ENCODE measurements at regions not wholly inside any gene's neighbourhood (a gene's known extent, or its start where the extent isn't known, plus 50 kb on each side); places are given as distances from the start of the nearest gene placed in this dataset.
"Not testable (repeated sequence)": the region's sequence is repeated elsewhere in the genome, so short reads cannot be mapped to it uniquely, and the experiment has no call there.

DNA sequence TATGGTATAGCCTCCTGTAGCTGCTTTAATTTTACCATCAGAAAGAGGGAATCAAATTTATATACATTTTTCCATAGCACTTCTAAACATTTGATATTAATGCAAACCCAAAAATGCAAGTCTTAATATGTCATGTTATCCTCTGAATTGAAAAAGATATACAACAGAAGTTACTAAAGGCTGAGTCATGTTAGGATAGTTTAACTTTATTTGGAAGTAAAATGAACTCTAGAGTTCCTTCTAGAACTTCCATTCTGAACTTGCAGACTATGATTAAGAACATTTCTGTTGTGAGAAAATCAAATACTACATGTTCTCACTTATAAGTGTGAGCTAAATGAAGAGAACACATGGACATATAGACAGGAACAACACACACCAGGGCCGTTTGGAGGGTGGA, 317.3 kb upstream of the PRR16 start:
- Mint-ChIP-seq H3K27ac (no peak overlapping the region), H3K9me3 (ENCODE audit: low read depth) (peaks cover 17% of the 10 kb centered on the region), H3K36me3 (ENCODE audit: insufficient read depth) (no peaks in the 10 kb centered on the region), H3K4me3 (ENCODE audit: low read depth) (no peak overlapping the region), H3K27me3 (no peaks in the 10 kb centered on the region), H3K4me1 (ENCODE audit: low read depth) (no peaks in the 10 kb centered on the region)
- no peak for TF ChIP-seq CTCF (IDR thresholded peaks at IDR 0.05; ENCODE audit: unreplicated experiment)
- DNase-seq (ENCODE audit: low spot score, unreplicated experiment) = no peak

DNA sequence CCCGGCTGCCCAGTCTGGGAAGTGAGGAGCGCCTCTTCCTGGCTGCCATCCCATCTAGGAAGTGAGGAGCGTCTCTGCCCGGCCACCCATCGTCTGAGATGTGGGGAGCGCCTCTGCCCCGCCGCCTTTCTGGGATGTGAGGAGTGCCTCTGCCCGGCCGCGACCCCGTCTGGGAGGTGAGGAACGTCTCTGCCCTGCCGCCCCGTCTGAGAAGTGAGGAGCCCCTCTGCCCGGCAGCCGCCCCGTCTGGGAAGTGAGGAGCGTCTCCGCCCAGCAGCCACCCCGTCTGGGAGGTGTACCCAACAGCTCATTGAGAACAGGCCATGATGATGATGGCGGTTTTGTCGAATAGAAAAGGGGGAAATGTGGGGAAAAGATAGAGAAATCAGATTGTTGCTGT, 316.2 kb upstream of the PRR16 start:
- H3K9me3 Mint-ChIP-seq (ENCODE audit: low read depth) = peaks cover 17% of the 10 kb centered on the region
- not testable (repeated sequence) for H3K36me3 Mint-ChIP-seq (ENCODE audit: insufficient read depth); H3K27me3 Mint-ChIP-seq; H3K4me1 Mint-ChIP-seq (ENCODE audit: low read depth); H3K4me3 Mint-ChIP-seq (ENCODE audit: low read depth); DNase-seq (ENCODE audit: low spot score, unreplicated experiment); H3K27ac Mint-ChIP-seq

DNA sequence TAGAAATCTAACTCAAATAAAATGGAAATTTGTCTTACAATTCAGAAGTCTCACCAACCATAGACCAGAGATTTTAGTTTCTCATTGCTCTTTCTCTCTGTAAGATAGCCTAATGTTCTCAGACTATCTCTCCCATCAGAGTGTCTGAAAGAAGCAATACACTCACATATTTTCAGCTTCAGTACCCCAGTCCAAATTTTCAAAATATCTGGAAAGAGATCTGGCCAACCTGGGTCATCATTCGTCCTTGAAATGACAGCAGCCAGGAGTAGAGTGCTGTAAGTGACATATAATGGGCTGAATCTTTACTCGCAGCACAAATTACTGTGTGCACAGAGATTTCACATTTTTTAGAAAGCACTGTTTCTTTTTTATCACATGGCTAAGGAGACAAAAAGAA, 313.3 kb upstream of the PRR16 start:
- peaks cover 7% of the 10 kb centered on the region for H3K9me3 Mint-ChIP-seq (ENCODE audit: low read depth)
- H3K4me1 Mint-ChIP-seq (ENCODE audit: low read depth) = no peaks in the 10 kb centered on the region
- H3K27ac Mint-ChIP-seq = no peak overlapping the region
- H3K4me3 Mint-ChIP-seq (ENCODE audit: low read depth) = no peak overlapping the region
- DNase-seq (ENCODE audit: low spot score, unreplicated experiment) = no peak
- H3K36me3 Mint-ChIP-seq (ENCODE audit: insufficient read depth) = no peaks in the 10 kb centered on the region
- TF ChIP-seq CTCF (IDR thresholded peaks at IDR 0.05; ENCODE audit: unreplicated experiment) = no peak
- H3K27me3 Mint-ChIP-seq = no peaks in the 10 kb centered on the region

DNA sequence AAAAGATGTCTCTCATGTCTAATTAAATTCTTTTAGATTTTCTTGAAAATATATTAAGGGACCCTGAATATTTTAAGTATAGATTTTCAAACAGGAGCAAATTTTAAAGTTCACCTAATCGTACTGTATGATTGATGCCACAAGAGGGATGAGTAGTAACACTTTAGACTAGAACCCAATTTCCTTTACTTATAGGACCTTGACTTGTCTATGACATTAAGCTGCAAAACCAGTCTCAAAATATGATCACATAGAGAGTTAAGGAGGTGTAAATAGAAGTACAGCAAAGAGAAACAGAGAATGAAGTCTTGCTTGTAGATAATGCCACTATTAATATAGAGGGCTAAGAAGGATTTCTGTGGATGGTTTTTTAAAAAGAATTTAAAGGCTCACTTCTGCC, 312.9 kb upstream of the PRR16 start:
- DNase-seq (ENCODE audit: low spot score, unreplicated experiment) = no peak
- H3K4me1 Mint-ChIP-seq (ENCODE audit: low read depth) = no peaks in the 10 kb centered on the region
- no peak overlapping the region for H3K4me3 Mint-ChIP-seq (ENCODE audit: low read depth)
- no peak for TF ChIP-seq CTCF (IDR thresholded peaks at IDR 0.05; ENCODE audit: unreplicated experiment)
- peaks cover 3% of the 10 kb centered on the region for H3K9me3 Mint-ChIP-seq (ENCODE audit: low read depth)
- no peak overlapping the region for H3K27ac Mint-ChIP-seq
- H3K36me3 Mint-ChIP-seq (ENCODE audit: insufficient read depth) = no peaks in the 10 kb centered on the region
- no peaks in the 10 kb centered on the region for H3K27me3 Mint-ChIP-seq

DNA sequence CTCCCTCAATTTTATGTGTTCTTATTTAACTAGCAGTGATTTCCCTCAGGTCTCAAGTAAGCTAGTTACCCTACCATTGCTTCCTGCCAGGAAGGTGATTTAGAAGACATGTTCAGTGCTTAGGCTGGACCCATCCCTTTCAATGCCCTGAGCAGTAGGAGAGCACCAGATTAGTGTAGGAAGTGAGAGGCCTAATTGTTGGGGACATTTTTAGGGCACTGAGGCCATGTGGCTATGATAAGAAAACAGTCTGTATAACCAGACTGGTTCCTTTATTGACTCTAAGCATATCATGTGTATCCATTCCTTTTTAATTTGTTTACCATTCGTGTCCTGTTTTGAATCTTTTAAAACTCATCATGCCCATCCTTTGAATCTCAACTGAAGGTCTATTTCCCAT, 312.3 kb upstream of the PRR16 start:
- H3K27me3 Mint-ChIP-seq = no peaks in the 10 kb centered on the region
- no peaks in the 10 kb centered on the region for H3K36me3 Mint-ChIP-seq (ENCODE audit: insufficient read depth)
- no peak overlapping the region for H3K27ac Mint-ChIP-seq
- no peak for TF ChIP-seq CTCF (IDR thresholded peaks at IDR 0.05; ENCODE audit: unreplicated experiment)
- H3K9me3 Mint-ChIP-seq (ENCODE audit: low read depth) = no peaks in the 10 kb centered on the region
- H3K4me3 Mint-ChIP-seq (ENCODE audit: low read depth) = no peak overlapping the region
- H3K4me1 Mint-ChIP-seq (ENCODE audit: low read depth) = no peaks in the 10 kb centered on the region
- no peak for DNase-seq (ENCODE audit: low spot score, unreplicated experiment)

DNA sequence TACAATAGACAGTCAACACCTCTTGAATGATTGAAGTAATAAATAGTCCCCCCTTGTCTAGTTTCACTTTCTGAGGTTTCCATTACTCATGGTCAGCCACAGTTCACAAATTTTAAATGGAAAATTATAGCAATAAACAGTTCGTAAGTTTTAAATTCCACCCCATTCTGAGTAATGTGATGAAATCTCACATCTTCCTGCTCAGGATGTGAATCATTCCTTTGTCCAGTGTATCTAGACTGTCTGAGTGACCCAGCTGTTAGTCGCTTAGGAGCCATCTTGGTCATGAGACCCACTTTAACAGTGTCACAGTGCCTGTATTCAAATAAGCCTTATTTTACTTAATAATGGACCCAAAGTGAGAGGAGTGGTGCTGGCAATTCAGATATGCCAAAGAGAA, 311.6 kb upstream of the PRR16 start:
- H3K4me3 Mint-ChIP-seq (ENCODE audit: low read depth) = no peak overlapping the region
- H3K27ac Mint-ChIP-seq = no peak overlapping the region
- no peaks in the 10 kb centered on the region for H3K9me3 Mint-ChIP-seq (ENCODE audit: low read depth)
- no peaks in the 10 kb centered on the region for H3K4me1 Mint-ChIP-seq (ENCODE audit: low read depth)
- H3K27me3 Mint-ChIP-seq = no peaks in the 10 kb centered on the region
- no peak for TF ChIP-seq CTCF (IDR thresholded peaks at IDR 0.05; ENCODE audit: unreplicated experiment)
- H3K36me3 Mint-ChIP-seq (ENCODE audit: insufficient read depth) = no peaks in the 10 kb centered on the region
- no peak for DNase-seq (ENCODE audit: low spot score, unreplicated experiment)

Data from progenitor cell of endocrine pancreas (in vitro differentiated cells).